AG04450 (cell line): ENCODE measurements at regions not wholly inside any gene's neighbourhood (a gene's known extent, or its start where the extent isn't known, plus 50 kb on each side); places are given as distances from the start of the nearest gene placed in this dataset.

Source experiments
- CTCF ChIA-PET: fragments of 300-600, 350-600 bp; formaldehyde crosslinking; extraction: SDS; loops from one replicate; lab custom pipeline; 2022; ENCODE audit warnings: antibody characterized with exemption, inconsistent platforms; lab: Charles Lee
- POLR2A ChIA-PET: fragments of 350-600 bp; formaldehyde crosslinking; extraction: SDS; loops from one replicate; lab custom pipeline; 2021; ENCODE audit warnings: antibody characterized with exemption, inconsistent platforms; lab: Yijun Ruan, JAX
- DNase-seq: peaks from one replicate; pipeline ENCODE4 v3.0.0-alpha.2; 2011; ENCODE audit warnings: low read depth, low spot score
- H3K27ac ChIP-seq: one replicate; pipeline ENCODE4 v1.5.1; 2012; ENCODE audit warnings: low read depth, low read length, control low read depth
- H3K27me3 ChIP-seq: one replicate; pipeline ENCODE4 v1.6.0; 2012; ENCODE audit warnings: low read length; ENCODE audit not compliant: control insufficient read depth, insufficient read depth
- H3K4me3 ChIP-seq: 2 replicates; pipeline ENCODE4 v1.5.1; 2011; ENCODE audit warnings: mild to moderate bottlenecking, low read depth, low read length, control low read depth
- H3K9me3 ChIP-seq: 2 replicates; pipeline ENCODE4 v1.5.1; 2012; ENCODE audit warnings: low read length; ENCODE audit not compliant: control insufficient read depth, insufficient read depth
- TF ChIP-seq, protein P1 (sequence below): IDR thresholded peaks from 2 replicates; pipeline ENCODE4 v1.5.1; 2011; ENCODE audit warnings: low read depth, low read length, control low read depth, inconsistent platforms

DNA sequence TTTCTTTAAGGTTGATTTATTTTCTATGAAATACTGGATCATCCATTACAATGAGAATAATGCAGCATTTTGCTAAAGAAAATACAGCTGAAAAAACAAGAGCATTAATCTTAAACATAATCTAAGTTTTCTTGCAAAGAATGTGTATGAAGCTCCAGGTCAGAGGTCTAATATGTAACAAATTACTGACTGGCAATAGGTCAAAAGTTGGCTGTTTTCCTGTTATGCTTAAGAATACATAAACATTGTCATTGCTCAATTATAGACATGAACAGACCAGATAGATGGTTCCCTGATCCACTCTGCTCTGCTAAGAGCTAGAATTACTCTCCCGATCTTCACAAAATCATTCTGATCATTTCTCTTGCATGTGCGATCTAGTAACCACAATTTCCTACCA is 718.6 kb downstream of the PDHA2 start:
- TF ChIP-seq, protein P1, sequence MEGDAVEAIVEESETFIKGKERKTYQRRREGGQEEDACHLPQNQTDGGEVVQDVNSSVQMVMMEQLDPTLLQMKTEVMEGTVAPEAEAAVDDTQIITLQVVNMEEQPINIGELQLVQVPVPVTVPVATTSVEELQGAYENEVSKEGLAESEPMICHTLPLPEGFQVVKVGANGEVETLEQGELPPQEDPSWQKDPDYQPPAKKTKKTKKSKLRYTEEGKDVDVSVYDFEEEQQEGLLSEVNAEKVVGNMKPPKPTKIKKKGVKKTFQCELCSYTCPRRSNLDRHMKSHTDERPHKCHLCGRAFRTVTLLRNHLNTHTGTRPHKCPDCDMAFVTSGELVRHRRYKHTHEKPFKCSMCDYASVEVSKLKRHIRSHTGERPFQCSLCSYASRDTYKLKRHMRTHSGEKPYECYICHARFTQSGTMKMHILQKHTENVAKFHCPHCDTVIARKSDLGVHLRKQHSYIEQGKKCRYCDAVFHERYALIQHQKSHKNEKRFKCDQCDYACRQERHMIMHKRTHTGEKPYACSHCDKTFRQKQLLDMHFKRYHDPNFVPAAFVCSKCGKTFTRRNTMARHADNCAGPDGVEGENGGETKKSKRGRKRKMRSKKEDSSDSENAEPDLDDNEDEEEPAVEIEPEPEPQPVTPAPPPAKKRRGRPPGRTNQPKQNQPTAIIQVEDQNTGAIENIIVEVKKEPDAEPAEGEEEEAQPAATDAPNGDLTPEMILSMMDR, result no peak
- Histone ChIP-seq H3K27ac (no peak overlapping the region), H3K9me3 (no peaks in the 10 kb centered on the region), H3K4me3 (no peak overlapping the region), H3K27me3 (no peaks in the 10 kb centered on the region)
- ChIA-PET CTCF (no interaction called here), POLR2A (no interaction called here)
- DNase-seq, result no peak

DNA sequence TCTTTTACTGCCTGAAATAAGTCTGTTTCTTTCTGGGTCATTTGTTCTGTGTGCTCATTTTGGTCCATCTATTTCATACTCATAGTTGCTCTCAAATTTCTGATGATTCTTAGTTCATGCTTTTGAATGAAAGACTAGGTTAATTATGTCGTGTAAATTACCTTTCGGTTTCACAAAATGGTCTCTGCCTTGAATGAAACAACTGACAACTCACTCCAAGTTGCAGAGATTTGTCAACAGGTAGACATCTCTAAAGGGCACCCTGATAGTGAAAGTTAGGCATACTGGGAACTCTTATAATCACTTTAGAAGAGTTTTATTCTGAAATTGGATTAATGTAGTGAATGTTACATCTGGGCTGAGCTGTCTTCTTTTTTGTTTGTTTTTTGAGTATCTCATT is 726.9 kb downstream of the PDHA2 start:
- no peaks in the 10 kb centered on the region for H3K27me3 ChIP-seq
- H3K27ac ChIP-seq, result no peak overlapping the region
- CTCF ChIA-PET, result no interaction called here
- no peaks in the 10 kb centered on the region for H3K9me3 ChIP-seq
- no peak overlapping the region for H3K4me3 ChIP-seq
- POLR2A ChIA-PET, result no interaction called here
- no peak for DNase-seq
- TF ChIP-seq, protein P1, result no peak

DNA sequence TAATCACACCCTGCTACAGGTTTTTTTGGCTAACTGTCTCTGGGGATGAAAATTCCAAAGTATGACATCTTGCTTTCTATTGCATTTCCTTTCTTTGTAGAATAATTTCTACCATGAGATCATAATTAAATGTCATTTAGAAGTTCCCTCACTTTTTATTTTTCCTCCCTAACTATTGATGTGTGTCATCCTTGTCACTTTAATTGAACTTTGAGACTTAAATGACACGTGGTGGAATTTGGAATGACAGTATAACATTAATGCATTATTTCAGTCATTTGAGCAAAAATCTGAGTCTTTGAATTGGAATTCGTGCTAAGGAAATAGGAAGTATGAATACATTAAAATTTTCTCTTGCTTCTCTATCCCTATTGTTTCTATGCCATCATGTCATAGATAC is 745.4 kb downstream of the PDHA2 start:
- TF ChIP-seq, protein P1, result no peak
- H3K27me3 ChIP-seq, result no peaks in the 10 kb centered on the region
- ChIA-PET POLR2A (no interaction called here), CTCF (no interaction called here)
- H3K9me3 ChIP-seq, result no peaks in the 10 kb centered on the region
- no peak overlapping the region for H3K4me3 ChIP-seq
- DNase-seq, result no peak
- no peak overlapping the region for H3K27ac ChIP-seq

DNA sequence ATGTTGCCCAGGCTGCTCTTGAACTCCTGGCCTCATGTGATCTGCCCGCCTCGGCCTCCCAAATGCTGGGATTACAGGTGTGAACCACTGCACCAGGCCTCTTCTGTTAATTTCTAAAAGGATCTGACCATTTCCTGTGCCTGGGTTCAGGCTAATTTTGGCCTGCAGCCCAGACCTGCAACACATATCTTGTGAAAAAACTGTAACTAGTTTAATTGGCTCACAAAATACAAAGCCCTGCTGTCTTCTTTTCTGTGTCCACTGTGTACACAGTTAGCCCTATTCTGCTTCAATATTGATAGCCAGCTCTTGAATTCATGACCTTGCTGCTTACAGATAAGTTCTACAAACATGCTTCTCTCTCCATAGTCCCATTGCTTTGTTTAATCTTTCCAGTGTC is 753.5 kb downstream of the PDHA2 start:
- TF ChIP-seq, protein P1, result no peak
- DNase-seq, result no peak
- no peak overlapping the region for H3K4me3 ChIP-seq
- no peak overlapping the region for H3K27ac ChIP-seq
- CTCF ChIA-PET, result no interaction called here
- POLR2A ChIA-PET, result no interaction called here
- peaks cover 5% of the 10 kb centered on the region for H3K9me3 ChIP-seq
- H3K27me3 ChIP-seq, result no peaks in the 10 kb centered on the region

DNA sequence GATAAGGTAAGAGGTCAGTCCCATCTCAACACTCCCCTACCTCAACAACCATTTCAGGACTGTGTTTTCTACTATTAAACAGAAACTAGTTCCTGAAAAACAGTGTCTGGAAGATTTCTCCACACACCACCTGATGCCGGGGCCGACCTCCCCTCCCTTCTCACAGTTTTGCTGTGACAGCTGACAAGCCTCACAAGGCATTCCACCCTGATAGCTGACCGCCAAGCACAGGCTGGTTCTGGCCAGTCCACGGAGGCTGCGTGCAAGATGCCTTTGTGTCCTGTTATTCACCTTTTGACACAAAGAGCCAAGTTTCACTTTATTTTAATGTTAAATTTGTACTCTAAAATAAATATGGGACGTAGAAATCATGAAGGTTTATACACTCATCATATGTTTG is 758.6 kb downstream of the PDHA2 start:
- peaks cover 7% of the 10 kb centered on the region for H3K9me3 ChIP-seq
- ChIA-PET POLR2A (no interaction called here), CTCF (no interaction called here)
- no peak overlapping the region for H3K27ac ChIP-seq
- TF ChIP-seq, protein P1, result no peak
- DNase-seq, result no peak
- H3K4me3 ChIP-seq, result no peak overlapping the region
- no peaks in the 10 kb centered on the region for H3K27me3 ChIP-seq
